Activated effector memory CD4-positive, alpha-beta T cell treated with anti-CD3 and anti-CD28 coated beads, Interleukin-2, amount 50 U/mL, for 16 hours (primary cell): ENCODE measurements at regions not wholly inside any gene's neighbourhood (a gene's known extent, or its start where the extent isn't known, plus 50 kb on each side); places are given as distances from the start of the nearest gene placed in this dataset.

Source experiments
- DNase-seq: peaks from one replicate; pipeline ENCODE4 v3.0.0-alpha.2; 2020

DNA sequence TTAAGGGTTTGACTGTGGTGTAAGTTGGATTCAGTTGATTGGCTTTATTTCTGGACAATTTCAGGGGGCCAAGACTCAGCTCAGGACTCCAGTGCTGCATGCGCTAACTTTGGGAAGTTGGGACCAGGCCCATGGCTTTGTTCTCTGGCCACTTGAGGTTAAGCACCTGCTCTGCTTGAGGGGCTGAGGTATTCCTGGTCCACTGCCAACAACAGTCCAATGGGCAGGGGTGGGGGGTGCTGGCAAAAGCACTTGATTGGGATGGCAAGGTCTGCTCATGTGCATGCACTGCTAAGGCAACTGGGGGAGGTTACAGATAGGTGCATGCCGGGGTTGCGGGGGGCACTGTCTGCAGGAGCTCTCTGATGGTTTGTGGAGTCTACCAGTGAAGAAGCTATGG, 52.6 kb upstream of the ASB17 start:
- DNase-seq = no peak

DNA sequence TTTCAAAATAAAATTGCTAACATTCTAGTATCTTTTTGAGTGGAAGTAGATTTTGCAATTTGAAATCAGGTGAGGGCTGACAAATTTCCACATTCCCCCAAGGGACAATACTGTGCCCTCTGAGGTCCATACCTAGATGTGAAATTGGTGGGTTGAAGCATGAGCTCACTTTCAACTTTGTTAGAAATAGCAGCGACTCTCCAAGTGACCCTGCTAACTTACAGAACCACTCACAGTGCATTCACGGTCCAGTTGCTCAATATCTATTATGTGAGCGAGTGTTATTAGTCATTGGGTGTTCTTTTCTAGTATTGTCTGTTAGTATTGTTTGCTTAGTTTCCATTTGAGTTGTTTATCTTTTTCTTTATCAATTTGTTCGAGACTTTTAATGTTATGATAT, 53.6 kb upstream of the ASB17 start:
- DNase-seq = no peak

GRCh38 chr1:75986478-75986877, 54.3 kb upstream of the ASB17 start:
- DNase-seq = no peak

GRCh38 chr1:75989121-75989520, 56.9 kb upstream of the ASB17 start:
- no peak for DNase-seq

- DNase-seq = no peak
Observed at GRCh38 chr1:75990686-75991085, 58.5 kb upstream of the ASB17 start.

GRCh38 chr1:75991497-75992114, 59.4 kb upstream of the ASB17 start:
- peak; percentile 85 for DNase-seq

DNA sequence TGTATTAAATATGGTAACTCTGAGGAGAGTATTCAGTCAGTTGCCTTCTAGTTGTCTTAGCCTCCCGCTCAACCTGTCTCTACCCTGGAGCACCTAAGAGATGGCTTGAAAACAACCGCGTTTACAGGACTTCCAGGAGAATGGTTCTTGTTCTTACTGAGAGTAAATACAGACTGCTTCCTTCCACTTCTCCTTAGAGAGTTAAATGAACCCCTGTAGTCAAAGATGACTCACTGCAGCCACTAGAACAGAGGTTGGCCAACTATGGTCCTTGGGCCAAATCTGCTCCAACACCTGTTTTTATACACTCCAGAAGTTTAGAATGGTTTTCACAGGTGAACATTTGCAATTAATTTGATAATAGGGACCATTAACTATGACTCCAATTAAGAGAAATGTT, 60.1 kb upstream of the ASB17 start:
- no peak for DNase-seq

DNA sequence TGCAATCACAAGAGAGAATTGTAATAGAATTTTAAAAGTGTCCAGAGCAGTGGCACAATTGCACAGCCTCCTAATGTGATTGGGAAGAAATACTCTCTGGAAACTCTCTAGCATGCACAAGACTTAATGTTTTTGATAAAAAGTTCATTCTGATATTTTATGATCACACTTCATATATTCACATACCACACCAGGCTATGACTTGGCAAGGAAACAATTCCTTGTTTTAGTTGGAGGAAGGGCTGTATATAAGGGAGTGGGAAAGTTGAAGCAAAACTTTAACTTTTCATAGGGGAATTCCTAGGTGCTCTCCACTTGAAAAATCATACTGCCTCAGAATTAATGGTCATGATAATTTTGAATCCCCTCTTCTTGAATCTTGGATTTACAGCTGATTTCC, 61.5 kb upstream of the ASB17 start:
- DNase-seq = no peak

- DNase-seq = no peak
Observed at GRCh38 chr1:75996196-75996595, 64.0 kb upstream of the ASB17 start.

GRCh38 chr1:75999034-75999433, 66.8 kb upstream of the ASB17 start:
- no peak for DNase-seq

DNA sequence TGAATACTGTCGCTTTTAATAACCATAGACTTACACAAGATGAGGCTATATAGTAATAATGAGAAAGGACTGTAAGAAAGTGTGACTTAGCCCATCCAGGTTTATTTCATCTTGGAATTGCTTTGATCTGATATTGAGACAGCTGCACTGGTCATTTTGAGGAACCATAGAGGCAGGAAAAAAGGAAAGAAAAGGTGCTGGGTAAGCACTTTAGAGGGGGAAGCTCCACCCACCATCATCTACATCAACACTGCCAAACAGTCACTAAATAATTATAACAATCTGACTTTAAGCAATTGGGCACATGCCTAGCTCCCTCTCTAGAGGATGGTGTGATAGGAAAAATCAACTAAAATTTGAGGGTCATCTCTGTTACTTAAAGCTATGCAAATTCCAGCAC, 70.6 kb upstream of the ST6GALNAC3 start:
- no peak for DNase-seq

- DNase-seq = no peak
Observed at GRCh38 chr1:76005765-76006164, 68.8 kb upstream of the ST6GALNAC3 start.

GRCh38 chr1:76006234-76006633, 68.3 kb upstream of the ST6GALNAC3 start:
- no peak for DNase-seq

GRCh38 chr1:76010802-76011201, 63.7 kb upstream of the ST6GALNAC3 start:
- no peak for DNase-seq

GRCh38 chr1:76012341-76013205, 62.0 kb upstream of the ST6GALNAC3 start:
- no peak for DNase-seq

DNA sequence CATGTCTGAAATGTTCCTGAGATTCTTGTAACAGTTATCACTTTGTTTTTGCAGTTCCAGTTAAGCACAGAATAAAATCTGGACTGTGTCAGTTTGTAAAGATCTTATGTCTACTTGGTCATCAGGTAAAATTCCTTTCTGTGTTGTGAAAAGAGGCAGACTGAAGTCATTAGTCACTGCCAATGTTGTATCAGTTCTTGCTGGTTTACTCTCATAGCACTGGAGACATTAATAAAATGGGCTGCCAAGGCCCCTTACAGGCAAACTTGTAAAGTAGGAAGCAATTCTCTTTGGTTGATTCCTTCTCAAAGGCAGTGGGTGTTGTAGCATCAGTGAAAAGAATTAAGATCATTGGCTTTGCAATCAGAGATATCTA, 61.4 kb upstream of the ST6GALNAC3 start:
- no peak for DNase-seq

DNA sequence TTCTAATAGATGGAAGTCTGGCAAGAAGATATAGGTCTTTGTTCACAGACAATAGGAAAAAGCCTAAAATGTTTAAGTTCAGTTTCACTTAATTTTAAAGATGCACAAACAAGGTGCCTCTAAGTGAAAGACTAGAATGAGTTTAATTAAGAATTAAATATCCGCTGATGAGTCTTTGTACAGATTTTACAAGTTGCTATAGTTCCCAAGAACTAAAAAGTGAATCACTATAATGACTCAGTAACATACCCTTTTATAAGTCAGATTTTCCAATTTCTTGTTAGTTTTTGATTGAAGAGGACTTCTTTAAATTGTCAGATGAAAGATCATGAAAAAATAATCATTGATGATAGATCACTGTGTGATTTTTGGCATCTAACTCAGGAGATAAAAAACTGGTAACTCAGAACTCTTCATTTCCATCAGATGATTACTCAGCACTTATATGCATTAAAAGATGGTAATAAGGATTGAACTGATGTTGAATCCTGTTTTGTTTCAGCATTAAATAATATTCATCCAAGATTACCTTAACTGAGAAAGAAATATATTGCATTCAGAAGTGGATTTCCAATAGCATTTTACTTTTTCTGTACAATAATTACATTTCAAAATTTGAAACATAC, 59.0 kb upstream of the ST6GALNAC3 start:
- DNase-seq = no peak

- no peak for DNase-seq
Observed at GRCh38 chr1:76018045-76018444, 56.5 kb upstream of the ST6GALNAC3 start.

- DNase-seq = no peak
Observed at GRCh38 chr1:76021846-76022245, 52.7 kb upstream of the ST6GALNAC3 start.

- no peak for DNase-seq
Observed at GRCh38 chr1:76023669-76024435, 50.7 kb upstream of the ST6GALNAC3 start.
